CD4-positive, alpha-beta T cell treated with Interleukin-15 for 1 hour (primary cell): ENCODE measurements at regions not wholly inside any gene's neighbourhood (a gene's known extent, or its start where the extent isn't known, plus 50 kb on each side); places are given as distances from the start of the nearest gene placed in this dataset.
A peak's percentile ranks its signal among the peaks of the same experiment; 100 is the strongest.

Experiments
- DNase-seq: peaks from one replicate; pipeline ENCODE4 v3.0.0-alpha.2; 2020

DNA sequence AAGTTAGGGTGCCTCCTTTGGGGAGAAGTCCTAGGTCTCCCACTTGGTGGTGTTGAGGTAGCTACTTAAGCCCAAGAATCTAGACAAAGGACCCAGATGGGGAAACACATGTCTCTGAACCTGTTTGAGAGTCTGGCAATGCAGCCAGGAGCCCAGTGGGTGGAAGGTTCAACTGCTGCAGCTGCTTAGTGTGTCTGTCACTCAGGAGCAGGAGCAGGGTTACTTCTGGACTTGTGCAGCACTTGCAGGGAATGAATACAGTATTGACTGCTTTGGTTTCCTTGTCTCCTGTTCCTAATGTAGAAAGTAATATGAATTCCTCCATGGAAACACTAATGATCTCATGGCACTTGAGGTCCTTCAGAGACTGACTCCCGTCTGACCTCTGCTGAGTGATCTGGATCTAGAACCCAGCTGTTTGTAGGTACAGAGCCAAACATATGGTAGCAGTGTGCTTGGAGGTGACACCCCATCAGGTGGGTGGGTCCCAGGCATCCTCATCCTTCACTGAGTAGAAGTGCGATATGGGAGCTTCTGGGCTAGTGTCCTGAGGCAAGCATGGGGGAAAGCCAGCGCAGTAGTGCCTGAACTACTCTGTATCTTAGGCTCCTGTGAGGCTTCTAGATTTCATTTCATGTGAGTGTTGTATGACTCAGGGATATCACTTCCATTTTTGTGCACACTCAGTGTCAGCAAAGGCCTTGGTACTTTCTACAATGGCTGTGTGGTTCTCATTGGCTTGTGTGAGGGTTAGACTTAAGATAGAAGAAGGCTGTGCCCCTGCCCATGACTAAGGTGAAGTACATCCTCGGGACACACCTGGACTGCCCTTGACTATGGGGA is 85.0 kb upstream of the WDR1 start:
- no peak for DNase-seq

DNA sequence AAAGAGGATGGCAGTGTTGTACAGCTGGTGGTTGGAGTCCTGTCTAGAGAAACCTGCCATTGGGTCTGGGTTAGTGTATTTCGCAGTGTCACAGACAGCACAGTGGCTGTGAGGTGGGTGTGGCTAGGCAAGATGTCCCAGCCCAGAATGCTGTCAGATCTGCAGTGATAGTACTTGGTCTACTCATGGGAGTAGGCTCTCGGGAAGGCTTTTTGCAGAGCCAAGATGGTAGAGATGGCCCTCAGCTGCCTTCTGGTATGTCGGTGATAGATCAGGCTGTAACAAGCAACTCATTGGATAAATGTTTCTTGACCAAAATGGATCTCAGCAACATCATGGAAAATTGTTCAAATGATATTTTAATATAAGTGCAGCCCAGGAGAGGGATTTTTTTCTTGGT is 84.3 kb upstream of the WDR1 start:
- no peak for DNase-seq

DNA sequence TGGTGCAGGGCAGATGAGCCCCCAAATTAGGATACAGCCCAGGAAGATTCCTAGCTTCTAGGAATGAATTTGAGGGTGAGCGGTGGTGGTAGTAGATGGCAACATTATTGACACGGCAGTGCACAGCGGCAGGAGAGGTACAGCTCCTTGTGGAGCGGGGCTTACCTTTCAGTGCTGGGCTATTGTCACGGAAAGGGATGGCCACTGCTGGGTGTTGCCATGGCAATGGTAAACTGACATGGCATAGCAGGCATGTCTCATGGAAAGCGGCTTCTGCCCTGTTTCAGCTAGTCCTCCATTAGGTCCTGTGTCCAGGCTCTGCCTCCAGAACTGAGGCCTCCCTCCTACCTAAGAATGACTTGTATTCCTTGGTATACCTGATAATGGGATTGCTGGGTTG is 81.8 kb upstream of the WDR1 start:
- no peak for DNase-seq

DNA sequence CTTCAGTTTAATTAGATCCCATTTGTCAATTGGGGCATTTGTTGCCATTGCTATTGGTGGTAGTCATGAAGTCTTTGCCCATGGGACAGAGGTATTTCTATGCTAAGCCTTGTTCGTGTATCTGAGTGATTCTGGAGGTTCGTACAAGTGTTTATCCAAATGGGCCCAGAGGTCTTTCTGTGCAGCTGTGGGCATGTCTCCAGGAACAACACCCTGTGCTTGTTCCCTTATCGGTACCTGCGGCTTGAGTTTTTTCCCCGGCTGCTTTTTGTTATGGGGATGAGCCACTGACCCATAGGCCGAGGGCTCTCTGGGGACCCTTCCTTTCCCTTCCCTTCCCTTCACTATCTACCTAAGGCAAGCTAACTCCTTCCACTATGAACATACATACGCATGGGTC is 81.4 kb upstream of the WDR1 start:
- no peak for DNase-seq

DNA sequence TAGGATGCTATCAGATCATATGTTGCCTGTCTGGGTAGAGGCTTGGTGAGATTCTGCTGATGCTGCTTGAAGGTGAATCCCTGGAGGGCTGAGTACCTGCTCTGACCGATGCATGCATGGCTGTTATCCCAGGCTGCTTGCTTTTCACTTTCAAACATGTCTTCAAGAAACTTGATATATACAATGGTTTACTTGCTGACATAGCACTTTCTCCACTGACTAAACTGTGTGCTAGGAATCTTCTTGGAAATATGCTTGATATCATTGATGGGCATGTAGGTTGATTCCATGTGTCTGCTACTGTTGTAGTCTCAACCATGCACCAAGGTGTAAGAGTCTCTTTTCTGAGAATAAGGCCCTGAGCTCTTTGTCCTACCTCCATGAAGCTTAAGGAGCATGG is 79.6 kb upstream of the WDR1 start:
- no peak for DNase-seq

DNA sequence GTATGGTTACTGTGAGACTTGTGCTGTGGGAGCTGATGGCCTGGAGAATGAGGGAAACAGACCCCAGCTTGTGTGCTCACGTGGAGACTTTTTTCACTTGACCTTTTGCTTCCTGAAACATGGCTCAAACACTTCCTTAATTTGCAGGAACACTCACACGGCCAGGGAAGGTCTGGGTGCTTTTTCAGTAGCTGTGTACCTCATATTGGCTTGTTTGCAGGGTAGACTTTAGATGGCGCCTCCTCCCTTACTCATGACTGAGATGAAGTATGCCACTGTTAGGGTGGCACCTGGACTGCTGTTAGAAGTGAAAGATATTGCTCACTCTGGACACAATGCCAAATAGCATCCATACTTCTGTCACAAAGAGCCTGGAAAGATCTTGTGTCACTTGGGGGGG is 75.7 kb upstream of the WDR1 start:
- DNase-seq: no peak

DNA sequence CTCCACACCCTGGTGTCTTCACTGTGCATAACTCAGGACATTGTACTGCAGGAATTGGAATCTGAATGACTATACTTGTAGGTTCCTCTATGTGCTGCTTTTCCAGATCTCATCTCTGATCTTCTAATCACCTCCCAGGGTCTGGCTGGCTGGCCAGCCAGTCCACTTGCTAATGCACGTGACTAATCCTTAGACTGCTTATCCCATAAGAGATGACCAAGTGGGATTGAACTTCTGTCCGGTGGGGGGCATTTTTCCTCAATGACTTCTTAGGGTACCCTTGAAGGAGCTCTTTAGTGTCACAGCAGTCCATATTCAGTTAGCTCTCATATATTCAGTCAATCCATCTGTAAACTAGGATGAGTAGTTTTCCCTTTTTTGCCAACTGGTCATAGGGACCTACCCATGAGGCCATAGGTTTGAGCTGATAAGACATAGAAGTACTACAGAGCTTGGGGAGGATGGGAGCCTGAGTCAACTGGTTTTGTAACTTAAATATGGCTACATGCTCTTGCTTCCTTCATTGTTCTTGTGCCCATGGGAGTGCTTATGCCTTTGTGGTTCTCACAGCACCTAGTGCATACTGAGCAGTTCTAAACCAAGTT is 71.9 kb upstream of the WDR1 start:
- no peak for DNase-seq

DNA sequence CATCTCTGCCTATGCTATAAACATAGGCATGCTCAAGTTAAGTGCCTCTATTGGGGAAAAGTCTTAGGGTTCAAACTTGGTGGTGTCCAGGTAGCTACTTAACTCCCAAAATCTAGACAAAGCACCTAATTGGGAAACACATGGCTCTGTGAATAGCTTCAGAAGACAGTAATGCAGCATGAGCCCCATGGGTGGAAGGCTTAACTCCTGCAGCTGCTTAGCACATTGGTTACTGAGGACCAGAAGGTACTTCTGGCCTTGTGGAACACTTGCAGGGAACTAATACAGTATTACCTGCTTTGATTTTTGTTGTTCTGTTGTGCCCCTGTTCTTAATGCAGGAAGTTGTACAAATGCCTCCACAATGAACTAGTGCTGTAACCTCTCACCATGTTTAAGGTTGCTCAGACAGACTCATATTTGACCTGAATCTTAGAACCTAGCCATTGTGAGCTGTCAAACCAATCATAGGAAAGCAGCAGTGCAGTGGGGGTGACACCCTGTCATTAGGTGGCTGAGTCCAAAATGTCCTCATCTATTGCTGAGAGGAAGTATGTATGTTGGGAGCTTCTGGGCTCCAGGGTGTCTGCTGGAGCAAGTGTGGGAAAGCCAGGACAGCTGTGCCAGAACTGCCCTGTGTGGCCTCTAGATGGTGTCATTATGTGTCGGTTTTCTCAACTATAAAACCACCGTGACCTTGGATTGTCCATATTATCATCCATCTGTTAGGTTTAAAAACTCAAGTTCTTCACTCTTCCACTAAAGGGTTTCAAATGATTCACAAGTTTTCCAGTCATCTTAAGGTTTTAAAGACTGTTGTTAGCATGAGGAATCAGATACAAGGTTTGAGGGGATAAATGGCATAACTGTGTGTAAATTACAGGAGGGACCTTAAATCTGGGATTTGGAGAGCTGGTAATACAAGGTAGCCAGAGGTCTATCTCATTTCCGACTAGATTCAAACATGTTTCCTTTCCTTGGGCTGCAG is 69.9 kb upstream of the WDR1 start:
- no peak for DNase-seq

DNA sequence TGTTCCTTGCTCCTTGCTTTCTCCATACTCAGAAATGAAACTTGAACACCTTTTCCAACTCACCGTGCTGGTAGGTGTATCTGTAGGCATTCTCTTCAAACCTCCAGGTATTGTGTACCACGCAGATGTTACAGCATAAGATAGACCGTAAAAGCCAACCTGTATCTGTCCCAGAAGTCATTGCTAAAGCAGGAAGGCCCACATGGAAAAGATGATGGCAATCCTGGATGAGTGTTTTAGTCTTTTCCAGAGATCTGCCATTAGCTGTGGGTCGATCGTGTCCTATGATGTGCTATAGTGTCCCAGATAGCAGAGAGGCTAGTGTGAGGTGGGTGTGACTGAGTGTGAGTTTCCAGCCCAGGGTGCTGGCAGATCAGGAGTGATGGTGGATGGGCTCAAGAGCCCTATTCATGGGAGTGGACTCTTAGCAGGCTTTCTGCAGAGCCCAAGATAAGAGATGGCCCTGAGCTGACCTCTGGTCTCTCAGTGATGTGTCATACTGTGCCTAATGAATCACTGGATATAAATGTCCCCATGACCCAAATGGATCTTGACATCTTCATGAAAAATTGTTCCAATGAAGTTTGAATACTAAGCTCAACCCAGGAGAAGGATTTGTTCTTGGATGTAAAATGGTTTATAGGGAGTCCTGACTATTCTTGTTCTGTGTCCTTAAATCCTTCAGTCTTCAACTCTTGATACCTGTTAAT is 69.1 kb upstream of the WDR1 start:
- DNase-seq: no peak

DNA sequence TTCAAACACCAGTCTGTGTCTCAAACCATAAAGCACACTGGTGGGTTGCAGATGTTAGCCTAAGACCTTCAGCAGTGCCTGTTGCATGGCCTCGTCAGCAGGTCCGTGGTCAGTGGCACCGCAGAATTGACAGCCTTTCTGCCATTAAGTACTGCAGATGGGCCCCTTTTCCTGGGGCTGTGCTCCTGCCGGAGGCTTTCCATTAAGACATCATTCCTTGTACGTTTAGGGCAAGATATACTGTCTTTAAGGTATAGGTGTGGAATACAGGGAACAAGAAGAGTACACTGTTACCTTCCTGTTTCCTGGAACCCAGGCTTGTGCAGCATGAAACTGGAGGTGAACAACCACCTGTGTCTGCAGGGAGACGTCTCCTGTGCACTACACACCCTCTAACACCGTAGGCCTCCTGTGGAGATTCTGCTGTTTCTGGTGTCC is 67.9 kb upstream of the WDR1 start:
- DNase-seq: no peak

DNA sequence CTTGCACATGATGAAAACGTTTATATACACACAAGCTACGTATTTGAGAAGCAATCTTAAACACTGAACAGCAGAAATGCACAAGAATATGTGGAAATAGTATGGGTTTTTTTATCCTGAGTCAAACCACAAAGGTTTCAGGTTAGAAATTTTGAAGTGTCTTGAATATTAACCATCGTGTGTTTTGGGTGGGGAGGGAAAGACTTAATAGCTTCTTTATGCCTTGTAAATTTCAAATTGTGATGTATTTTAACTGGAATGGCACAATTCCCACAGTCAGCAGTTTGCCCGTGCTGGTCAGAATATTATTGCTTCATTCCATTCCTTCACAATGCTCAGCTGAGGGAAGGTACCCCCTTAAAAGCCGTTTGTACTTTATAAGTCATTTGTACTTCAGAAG is 67.4 kb upstream of the WDR1 start:
- no peak for DNase-seq

DNA sequence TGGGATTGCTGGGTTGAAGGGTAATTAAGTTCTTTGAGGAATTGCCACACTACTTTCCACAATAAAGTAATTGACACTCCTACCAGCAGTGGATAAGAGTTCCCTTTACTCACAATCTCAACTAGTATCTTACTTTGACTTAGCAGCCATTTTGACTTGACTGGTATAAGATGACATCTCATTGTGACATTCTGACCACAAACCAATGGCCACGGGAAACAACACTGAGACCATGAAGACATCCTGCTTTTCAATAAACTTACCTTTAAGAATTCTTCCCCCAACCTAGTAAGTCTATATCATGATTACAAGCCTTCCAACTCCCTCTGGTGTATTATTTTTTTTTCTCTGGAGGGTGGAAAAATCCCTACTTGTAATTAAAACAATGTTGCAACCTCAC is 66.9 kb upstream of the WDR1 start:
- DNase-seq: no peak

DNA sequence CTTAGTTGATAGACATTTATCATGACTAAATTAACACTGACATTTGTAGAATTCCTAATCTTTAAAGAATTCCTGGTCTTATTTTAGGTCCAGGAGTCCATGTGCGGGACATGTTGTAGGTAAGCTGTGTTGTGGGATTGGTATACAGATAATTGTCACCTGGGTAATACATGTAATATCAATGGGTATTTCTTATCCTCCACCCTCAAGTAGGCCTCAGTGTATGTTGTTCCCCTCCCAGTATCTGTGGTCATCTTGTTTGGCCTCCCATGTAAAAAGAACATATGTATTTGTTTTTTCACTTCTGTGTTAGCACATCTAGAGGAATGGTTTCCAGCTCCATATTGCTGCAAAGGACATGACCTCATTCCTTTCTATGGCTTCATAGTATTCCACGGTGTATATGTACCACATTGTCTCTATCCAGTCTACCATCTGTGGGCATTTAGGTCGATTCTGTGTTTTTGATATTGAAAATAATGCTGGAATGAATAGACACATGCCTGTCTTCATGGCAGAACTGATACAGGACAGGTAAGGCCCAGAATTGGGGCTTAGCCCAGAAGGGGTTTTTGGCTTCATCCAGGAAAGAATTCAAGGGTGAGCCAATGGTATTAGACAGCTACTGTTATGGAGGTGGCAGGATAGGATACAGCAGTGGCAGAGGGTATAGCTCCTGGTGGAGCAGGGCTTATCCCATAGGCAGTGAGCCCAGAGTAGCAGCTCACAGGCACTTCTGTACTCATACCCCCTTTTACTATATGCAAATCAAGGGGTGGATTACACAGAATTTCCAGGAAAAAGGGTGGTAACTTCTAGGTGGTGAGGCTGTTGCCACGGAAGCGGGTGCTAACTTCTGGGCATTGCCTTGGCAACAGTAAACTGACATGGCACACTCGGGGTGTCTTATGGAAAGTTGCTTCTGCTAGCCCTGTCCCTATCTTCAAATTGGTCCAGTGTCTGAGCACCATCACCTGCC is 66.1 kb upstream of the WDR1 start:
- no peak for DNase-seq

DNA sequence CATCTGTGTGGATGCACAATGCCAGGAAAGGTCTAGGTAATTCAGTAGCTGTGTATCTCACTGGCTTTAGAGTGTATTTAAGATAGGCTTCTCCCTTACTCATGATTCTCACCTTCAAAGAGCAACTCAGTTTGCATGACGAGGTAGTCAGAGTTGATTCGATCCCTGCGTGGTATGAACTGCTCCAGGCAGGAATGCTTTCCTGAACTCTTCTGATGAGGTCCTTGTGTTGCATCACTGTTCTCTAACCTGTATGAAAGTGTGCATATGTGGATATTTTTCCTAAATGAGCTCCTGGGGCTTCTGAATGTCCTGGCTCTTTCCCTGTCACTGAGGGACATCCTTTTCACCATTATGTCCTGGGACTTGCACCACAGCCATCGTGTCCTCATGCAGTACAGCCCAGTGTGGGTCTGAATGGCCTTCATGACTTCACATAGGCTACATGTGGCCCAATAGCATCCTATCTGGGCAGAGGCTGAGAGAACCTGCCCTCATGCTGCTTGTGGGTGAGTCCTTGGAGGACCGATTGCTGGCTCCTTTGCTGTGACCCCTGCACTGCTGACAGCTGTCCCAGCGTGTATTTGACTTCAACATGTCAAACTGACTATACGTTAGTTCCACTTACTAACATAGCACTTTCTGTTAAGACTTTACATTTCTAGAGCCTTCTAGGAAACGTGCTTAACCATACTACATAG is 65.3 kb upstream of the WDR1 start:
- DNase-seq: no peak

DNA sequence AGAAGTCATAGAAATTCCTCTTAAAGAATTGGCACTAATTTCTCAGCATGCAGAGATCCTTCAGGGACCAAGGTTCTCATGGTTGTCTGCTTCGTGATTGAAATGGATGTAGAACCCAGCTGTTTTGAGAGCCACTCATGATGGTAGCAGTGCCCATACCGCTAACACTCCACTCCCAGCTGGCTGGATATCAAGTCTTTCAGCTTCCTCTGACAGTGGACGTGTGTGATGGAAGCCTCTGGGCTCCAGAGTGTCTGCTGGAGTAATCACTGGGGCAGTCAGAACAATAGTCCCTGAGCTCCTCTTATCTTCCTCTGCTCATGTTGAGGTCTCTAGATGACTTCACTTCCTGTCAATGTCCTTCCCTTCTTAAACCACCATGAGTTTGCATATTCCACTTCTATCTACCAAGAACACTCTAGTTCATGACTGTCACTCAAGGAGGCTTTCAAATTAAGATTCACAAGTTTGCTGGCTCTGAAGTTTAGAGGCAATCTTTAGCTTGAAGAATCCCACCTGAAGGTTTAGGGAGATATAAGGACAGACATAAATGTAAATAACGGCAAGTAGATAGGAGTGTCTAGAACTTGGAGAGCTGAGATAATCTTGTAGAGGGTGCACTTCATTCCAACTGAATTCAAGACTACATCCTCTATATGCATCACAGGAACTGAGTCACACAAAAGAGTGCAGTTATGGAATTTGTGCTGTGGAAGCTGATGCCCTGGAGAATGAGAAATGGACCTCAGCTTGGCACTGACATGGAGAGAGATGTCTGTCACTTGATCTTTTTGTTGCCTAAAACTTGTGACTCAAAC is 64.5 kb upstream of the WDR1 start:
- peak; percentile 32 for DNase-seq

DNA sequence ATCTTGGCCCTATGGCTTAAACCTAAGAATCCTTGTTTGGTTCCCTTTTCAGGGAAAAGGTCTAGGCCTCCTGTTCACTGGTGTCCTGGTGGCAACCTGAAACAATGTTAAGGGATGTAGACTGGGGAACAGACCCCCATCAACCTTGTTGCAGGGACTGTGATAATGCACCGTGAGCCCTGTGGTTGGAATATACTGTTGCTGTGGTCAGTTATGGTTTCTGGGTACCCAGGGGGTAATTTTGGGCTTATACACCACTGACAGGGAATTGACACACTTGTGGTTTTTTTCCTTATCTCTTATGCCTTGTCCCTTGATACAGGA is 64.0 kb upstream of the WDR1 start:
- no peak for DNase-seq

DNA sequence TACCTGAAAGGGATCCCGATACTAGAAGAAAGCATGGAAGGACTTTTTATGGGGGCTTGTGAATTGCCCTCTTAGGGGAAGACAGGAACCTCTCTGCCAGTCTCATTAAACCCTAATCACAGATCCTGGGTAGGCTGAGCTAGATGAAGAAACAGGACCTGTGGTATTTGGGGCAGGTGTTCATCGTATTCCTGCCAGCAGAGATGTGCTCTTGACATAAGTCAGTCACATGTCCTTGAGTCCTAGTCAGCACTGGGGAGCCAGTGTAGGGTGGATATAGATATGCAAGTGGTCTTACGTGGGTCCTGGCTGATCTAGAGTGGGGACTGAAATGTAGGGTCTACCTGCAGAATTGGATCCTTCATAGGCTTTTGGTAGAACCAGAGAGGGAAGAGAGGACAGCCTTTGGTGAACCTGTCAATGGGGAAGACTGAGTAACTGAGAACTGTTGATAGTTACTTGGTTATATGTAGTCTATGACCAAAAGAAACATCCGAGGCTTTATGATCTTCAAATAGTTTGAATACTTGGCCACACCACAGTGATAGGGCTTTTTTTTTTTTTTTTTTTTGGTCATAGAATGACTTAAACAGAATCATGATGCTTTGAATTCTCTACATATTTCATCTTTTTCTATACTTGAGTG is 63.5 kb upstream of the WDR1 start:
- no peak for DNase-seq

DNA sequence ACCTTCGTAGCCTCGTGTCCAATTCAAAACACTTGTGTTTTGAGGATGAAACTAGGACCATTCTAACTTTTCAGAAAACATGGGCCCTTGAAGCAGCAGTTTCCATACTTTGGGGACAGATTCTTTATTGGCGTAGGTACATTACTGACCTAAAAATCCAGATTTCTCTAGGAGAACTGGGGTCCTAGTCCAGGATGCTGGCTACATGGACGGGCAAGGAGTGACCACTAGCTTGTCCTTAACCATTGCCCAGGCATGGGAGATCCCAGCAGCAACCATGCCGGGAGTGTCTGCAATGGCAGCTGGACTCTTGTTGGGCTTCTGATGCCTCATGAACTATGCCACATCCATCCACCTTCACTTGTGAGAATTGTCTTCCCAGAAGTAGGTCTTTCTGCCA is 62.2 kb upstream of the WDR1 start:
- DNase-seq: no peak

DNA sequence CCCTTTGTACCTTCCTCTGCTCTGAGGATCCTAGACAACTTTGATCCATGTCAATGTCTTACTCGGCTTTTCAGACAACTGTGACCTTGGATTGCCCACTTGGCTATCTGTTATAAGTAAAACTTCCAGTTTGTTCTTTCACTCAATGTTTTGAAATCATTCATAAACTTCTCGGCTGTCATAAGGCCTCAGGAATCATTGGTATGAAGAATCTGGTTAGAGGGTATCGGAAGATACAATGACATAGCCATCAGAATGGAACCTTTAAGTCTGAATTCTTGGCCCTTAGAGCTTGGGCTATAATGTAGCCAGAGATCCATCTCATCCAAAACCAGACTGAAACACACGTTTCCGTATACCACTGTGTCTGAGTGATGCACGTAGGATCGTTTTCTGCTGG is 59.0 kb upstream of the WDR1 start:
- DNase-seq: no peak
